Left lung (tissue), 4 donors: ENCODE measurements at regions not wholly inside any gene's neighbourhood (a gene's known extent, or its start where the extent isn't known, plus 50 kb on each side); places are given as distances from the start of the nearest gene placed in this dataset.
"Not testable (repeated sequence)": the region's sequence is repeated elsewhere in the genome, so short reads cannot be mapped to it uniquely, and the experiment has no call there.

Experiments used
- ATAC-seq: fragments of 200-7000 bp; cut with Tn5 transposase; one replicate; pipeline ENCODE4 v1.9.1; 2020; ENCODE audit warnings: moderate library complexity
- DNase-seq, 4 donors: peaks; one replicate each; pipeline ENCODE4 v3.0.0-alpha.2; 2013 to 2020
- H3K27ac ChIP-seq, 2 donors: fragments of 200-600 bp; sonication (generic) in 1 of 2; one replicate each; pipeline versions ENCODE4 v1.5.0 to v1.8.0; 2020 to 2021
- H3K27me3 ChIP-seq, 2 donors: fragments of 200-600 bp; sonication (generic) in 1 of 2; one replicate each; pipeline versions ENCODE4 v1.5.0 to v1.8.0; 2020 to 2021
- H3K36me3 ChIP-seq, 2 donors: fragments of 200-600 bp; sonication (generic) in 1 of 2; one replicate each; pipeline versions ENCODE4 v1.5.0 to v1.8.0; 2020 to 2021
- H3K4me1 ChIP-seq, 2 donors: fragments of 200-600 bp; one replicate each; pipeline ENCODE4 v1.8.0; 2021
- H3K4me3 ChIP-seq, 2 donors: fragments of 200-600 bp; sonication (generic) in 1 of 2; one replicate each; pipeline versions ENCODE4 v1.5.0 to v1.8.0; 2020 to 2021; ENCODE audit warnings: mild to moderate bottlenecking in 1 of 2
- H3K9me3 ChIP-seq, 2 donors: fragments of 200-600 bp; sonication (generic) in 1 of 2; one replicate each; pipeline versions ENCODE4 v1.5.0 to v1.8.0; 2020 to 2021
- CTCF ChIP-seq, 2 donors: fragments of 200-600 bp; sonication (generic) in 1 of 2; IDR thresholded peaks; one replicate each; pipeline versions ENCODE4 v1.5.0 to v1.8.0; 2021; ENCODE audit warnings: antibody characterized with exemption in 2 of 2
- intact Hi-C, 2 donors: fragments of 100-400 bp; cut with DNase I; formaldehyde crosslinking; loops; one replicate each; pipeline versions ENCODE4 v1.11.2 to v1.14.2; 2022
- donor health status: DM: no; HTN: yes; CAD: no.
- donor health status: DM: no; HTN: no; CAD: no.

- no peaks in the 10 kb centered on the region for H3K36me3 ChIP-seq
- H3K4me1 ChIP-seq = no peaks in the 10 kb centered on the region
- H3K27me3 ChIP-seq = no peaks in the 10 kb centered on the region
- no peak for TF ChIP-seq CTCF (IDR thresholded peaks at IDR 0.05)
- DNase-seq (no peak), ATAC-seq (no peak)
- H3K9me3 ChIP-seq = peaks cover 0 to 29% of the 10 kb centered on the region in 2 donors
- intact Hi-C loops = no loop called here
- no peak overlapping the region for H3K27ac ChIP-seq
- no peak overlapping the region for H3K4me3 ChIP-seq
These were observed 105.1 kb upstream of the ANXA10 start for GRCh38 chr4:167987285-167987684.

- H3K36me3 ChIP-seq = no peaks in the 10 kb centered on the region
- no peak for TF ChIP-seq CTCF (IDR thresholded peaks at IDR 0.05)
These were observed 102.5 kb upstream of the ANXA10 start for GRCh38 chr4:167989815-167990214.

GRCh38 chr4:168008112-168008511, 84.2 kb upstream of the ANXA10 start:
- ATAC-seq, H3K36me3 ChIP-seq, H3K27ac ChIP-seq, H3K4me3 ChIP-seq, intact Hi-C loops, H3K27me3 ChIP-seq, H3K4me1 ChIP-seq, H3K9me3 ChIP-seq, DNase-seq: not testable (repeated sequence)

More at GRCh38 chr4:167989815-167990214, 102.5 kb upstream of the ANXA10 start:
- H3K4me3 ChIP-seq = no peak overlapping the region
- no peaks in the 10 kb centered on the region for H3K27me3 ChIP-seq
- peaks cover 0 to 18% of the 10 kb centered on the region in 2 donors for H3K9me3 ChIP-seq
- DNase-seq = no peak
- intact Hi-C loops = no loop called here
- ATAC-seq = no peak
- H3K27ac ChIP-seq = no peak overlapping the region
- no peaks in the 10 kb centered on the region for H3K4me1 ChIP-seq

GRCh38 chr4:168019019-168019651, 73.2 kb upstream of the ANXA10 start:
- no peak overlapping the region for H3K4me3 ChIP-seq
- H3K4me1 ChIP-seq = no peaks in the 10 kb centered on the region
- TF ChIP-seq CTCF (IDR thresholded peaks at IDR 0.05) = no peak
- no peaks in the 10 kb centered on the region for H3K27me3 ChIP-seq
- ATAC-seq (no peak), DNase-seq (no peak)
- no peak overlapping the region for H3K27ac ChIP-seq
- intact Hi-C loops = no loop called here
- no peaks in the 10 kb centered on the region for H3K36me3 ChIP-seq
- H3K9me3 ChIP-seq = peaks cover 0 to 8% of the 10 kb centered on the region in 2 donors

GRCh38 chr4:168019921-168020320, 72.4 kb upstream of the ANXA10 start:
- Histone ChIP-seq H3K9me3 (peaks cover 0 to 8% of the 10 kb centered on the region in 2 donors), H3K27ac (no peak overlapping the region), H3K4me3 (no peak overlapping the region), H3K27me3 (no peaks in the 10 kb centered on the region), H3K4me1 (no peaks in the 10 kb centered on the region), H3K36me3 (no peaks in the 10 kb centered on the region)
- no peak for TF ChIP-seq CTCF (IDR thresholded peaks at IDR 0.05)
- DNase-seq = no peak
- no peak for ATAC-seq
- intact Hi-C loops = no loop called here

- Histone ChIP-seq H3K36me3 (no peaks in the 10 kb centered on the region), H3K27ac (no peak overlapping the region), H3K27me3 (no peaks in the 10 kb centered on the region), H3K4me1 (no peaks in the 10 kb centered on the region), H3K9me3 (peaks cover 0 to 8% of the 10 kb centered on the region in 2 donors), H3K4me3 (no peak overlapping the region)
- DNase-seq (no peak), ATAC-seq (no peak)
- intact Hi-C loops = no loop called here
- TF ChIP-seq CTCF (IDR thresholded peaks at IDR 0.05) = no peak
These were observed 70.7 kb upstream of the ANXA10 start for GRCh38 chr4:168021666-168022065.
